GM12891 (cell line): ENCODE measurements at regions not wholly inside any gene's neighbourhood (a gene's known extent, or its start where the extent isn't known, plus 50 kb on each side); places are given as distances from the start of the nearest gene placed in this dataset.

Source experiments
- PAX5 ChIP-seq: IDR thresholded peaks from 2 replicates; pipeline ENCODE4 v1.6.1; 2011; ENCODE audit warnings: low read length, moderate library complexity, mild to moderate bottlenecking; ENCODE audit not compliant: insufficient read depth, severe bottlenecking
- POLR2A ChIP-seq: IDR thresholded peaks from 2 replicates; pipeline ENCODE4 v1.6.1; 2011; ENCODE audit warnings: low read depth, low read length, control low read depth
- POLR2AphosphoS5 ChIP-seq: IDR thresholded peaks from 2 replicates; pipeline ENCODE4 v1.6.1; 2011; ENCODE audit warnings: low read depth, low read length, control low read depth
- POU2F2 ChIP-seq: IDR thresholded peaks from 2 replicates; pipeline ENCODE4 v1.6.1; 2011; ENCODE audit warnings: low read depth, mild to moderate bottlenecking, control low read depth, low read length, moderate library complexity
- SPI1 ChIP-seq: IDR thresholded peaks from 2 replicates; pipeline ENCODE4 v1.6.1; 2011; ENCODE audit warnings: low read depth, low read length, control low read depth
- TAF1 ChIP-seq: IDR thresholded peaks from 2 replicates; pipeline ENCODE4 v1.6.1; 2011; ENCODE audit warnings: low read depth, low read length, control low read depth

DNA sequence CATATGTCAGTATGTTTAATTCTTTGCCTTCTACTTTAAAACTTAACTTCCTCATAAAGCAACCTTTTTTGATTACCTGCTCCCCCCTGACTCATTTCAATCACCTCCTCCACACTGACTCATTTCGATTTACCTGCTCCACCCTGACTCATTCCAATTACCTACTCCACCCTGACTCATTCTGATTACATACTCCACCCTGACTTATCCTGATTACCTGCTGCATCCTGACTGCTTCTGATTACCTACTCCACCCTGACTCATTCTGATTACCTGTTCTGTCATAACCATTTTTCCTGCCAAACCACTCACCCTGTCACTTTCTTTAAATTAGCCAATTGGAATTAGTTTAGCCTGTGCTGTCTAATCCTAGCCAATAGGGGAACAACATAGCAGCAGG is 263.6 kb downstream of the DDX3Y start:
- TF ChIP-seq POLR2A = no peak
- TF ChIP-seq POLR2AphosphoS5 = no peak
- TF ChIP-seq TAF1 = no peak
- TF ChIP-seq SPI1 = no peak
- no peak for TF ChIP-seq POU2F2
- no peak for TF ChIP-seq PAX5
